GM12892 (cell line): ENCODE measurements at regions not wholly inside any gene's neighbourhood (a gene's known extent, or its start where the extent isn't known, plus 50 kb on each side); places are given as distances from the start of the nearest gene placed in this dataset.

ENCODE experiments used
- DNase-seq: peaks from one replicate; pipeline ENCODE4 v3.0.0; 2011; ENCODE audit not compliant: insufficient read length
- FAIRE-seq: peaks from 2 replicates; lab custom pipeline; 2011; peaks lifted over from hg19 to GRCh38; lab: Jason Lieb, UNC
- POLR2A ChIP-seq: IDR thresholded peaks from 2 replicates; pipeline ENCODE4 v1.6.1; 2011; ENCODE audit warnings: low read depth, low read length, control low read depth
- POLR2AphosphoS5 ChIP-seq: IDR thresholded peaks from 2 replicates; pipeline ENCODE4 v1.6.1; 2011; ENCODE audit warnings: low read depth, low read length, control low read depth
- TAF1 ChIP-seq: IDR thresholded peaks from 2 replicates; pipeline ENCODE4 v1.6.1; 2011; ENCODE audit warnings: low read depth, mild to moderate bottlenecking, control low read depth, low read length, borderline replicate concordance

- FAIRE-seq (no peak), DNase-seq (no peak)
- TF ChIP-seq TAF1, result no peak
- TF ChIP-seq POLR2A, result no peak
- no peak for TF ChIP-seq POLR2AphosphoS5
Measured at GRCh38 chr12:127542931-127543330, 724.0 kb upstream of the TMEM132C start.

DNA sequence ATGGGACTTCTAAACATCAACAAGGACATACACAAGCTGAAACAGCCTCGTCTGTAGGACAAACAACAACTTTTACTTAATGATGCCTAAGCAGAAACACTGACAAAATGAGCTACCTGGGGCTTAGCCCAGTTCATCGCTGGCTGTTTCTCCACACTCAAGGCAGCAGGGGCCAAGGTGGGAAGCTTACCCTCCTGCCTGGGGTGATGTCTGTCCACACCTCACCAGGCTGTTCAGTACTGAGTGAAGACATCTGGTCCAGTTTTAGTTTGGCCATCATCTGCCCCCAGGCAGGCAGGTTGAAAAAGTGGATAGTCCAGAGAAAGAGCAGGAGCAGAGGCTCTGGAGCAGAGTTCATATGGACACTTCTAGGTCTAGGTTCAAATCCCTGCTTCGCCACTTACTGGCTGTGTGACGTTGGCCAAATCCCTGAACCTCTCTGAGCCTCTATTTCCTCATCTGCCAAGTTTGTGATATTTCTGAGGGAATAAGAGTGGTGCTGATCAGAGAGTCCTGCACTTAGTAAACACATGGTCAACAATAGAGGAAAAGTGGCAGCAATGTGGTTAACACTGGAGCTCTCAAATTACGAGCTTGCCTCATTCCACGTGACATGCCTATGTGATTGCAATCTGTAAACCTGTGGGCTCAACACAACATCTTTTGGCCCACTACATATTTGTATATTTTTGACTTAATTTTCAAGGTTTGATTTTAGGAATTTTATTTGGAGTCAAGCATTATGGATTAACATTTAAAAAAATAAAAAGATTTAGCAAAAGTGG, 720.1 kb upstream of the TMEM132C start:
- FAIRE-seq (no peak), DNase-seq (no peak)
- TF ChIP-seq POLR2A (no peak), POLR2AphosphoS5 (no peak), TAF1 (no peak)

DNA sequence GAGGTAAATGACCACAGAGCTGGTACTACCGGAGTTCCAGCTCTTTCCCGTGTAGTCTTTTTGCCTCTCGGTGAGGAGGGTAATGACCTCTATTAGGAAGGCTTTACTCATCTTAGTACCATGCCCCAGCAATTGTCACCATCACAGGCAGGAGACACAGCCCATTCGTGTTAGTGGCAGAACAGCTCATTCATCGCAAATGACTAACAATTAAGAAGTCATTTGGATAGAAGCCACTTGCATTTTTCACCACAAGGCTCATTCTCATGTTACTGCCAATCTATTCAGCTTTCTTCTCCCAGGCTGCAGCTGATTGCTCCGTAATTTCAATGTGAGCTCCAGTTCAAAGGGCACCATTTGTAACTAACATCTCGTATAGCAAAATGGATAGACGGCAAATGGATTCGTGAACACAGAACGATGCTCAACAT, 718.8 kb upstream of the TMEM132C start:
- DNase-seq (no peak), FAIRE-seq (no peak)
- TF ChIP-seq TAF1 (no peak), POLR2AphosphoS5 (no peak), POLR2A (no peak)

DNA sequence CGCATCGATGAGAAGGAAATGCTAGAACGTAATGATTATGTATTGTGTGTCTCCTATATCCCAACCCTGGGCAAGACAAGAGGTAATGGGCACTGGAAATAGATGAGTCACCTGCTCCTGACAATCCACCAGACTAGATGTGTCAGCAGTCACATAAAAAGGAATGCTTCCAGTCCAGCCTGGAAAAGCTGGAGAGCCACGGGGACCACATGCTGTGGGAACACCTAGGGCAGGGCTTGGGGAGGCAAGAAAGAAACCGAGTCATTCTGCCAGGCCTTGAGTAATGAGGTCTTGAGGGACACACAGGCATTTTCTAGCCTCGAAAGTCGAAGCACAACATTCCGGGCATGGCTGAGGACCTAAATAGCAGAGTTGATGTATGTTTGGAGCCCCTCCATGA, 716.7 kb upstream of the TMEM132C start:
- TF ChIP-seq POLR2A (no peak), TAF1 (no peak), POLR2AphosphoS5 (no peak)
- DNase-seq (no peak), FAIRE-seq (no peak)

GRCh38 chr12:127552838-127553237, 714.1 kb upstream of the TMEM132C start:
- no peak for DNase-seq
- TF ChIP-seq TAF1, result no peak
- no peak for TF ChIP-seq POLR2AphosphoS5
- TF ChIP-seq POLR2A, result no peak
- FAIRE-seq, result no peak

GRCh38 chr12:127555071-127555470, 711.9 kb upstream of the TMEM132C start:
- no peak for DNase-seq

GRCh38 chr12:127556231-127556886, 710.6 kb upstream of the TMEM132C start:
- TF ChIP-seq POLR2A (no peak), POLR2AphosphoS5 (no peak), TAF1 (no peak)
- DNase-seq, result no peak
- FAIRE-seq, result no peak

More at GRCh38 chr12:127555071-127555470, 711.9 kb upstream of the TMEM132C start:
- no peak for TF ChIP-seq POLR2A
- TF ChIP-seq TAF1, result no peak
- TF ChIP-seq POLR2AphosphoS5, result no peak
- FAIRE-seq, result no peak

GRCh38 chr12:127558361-127558760, 708.6 kb upstream of the TMEM132C start:
- FAIRE-seq, result no peak
- no peak for TF ChIP-seq TAF1
- TF ChIP-seq POLR2A, result no peak
- TF ChIP-seq POLR2AphosphoS5, result no peak
- DNase-seq, result no peak

DNA sequence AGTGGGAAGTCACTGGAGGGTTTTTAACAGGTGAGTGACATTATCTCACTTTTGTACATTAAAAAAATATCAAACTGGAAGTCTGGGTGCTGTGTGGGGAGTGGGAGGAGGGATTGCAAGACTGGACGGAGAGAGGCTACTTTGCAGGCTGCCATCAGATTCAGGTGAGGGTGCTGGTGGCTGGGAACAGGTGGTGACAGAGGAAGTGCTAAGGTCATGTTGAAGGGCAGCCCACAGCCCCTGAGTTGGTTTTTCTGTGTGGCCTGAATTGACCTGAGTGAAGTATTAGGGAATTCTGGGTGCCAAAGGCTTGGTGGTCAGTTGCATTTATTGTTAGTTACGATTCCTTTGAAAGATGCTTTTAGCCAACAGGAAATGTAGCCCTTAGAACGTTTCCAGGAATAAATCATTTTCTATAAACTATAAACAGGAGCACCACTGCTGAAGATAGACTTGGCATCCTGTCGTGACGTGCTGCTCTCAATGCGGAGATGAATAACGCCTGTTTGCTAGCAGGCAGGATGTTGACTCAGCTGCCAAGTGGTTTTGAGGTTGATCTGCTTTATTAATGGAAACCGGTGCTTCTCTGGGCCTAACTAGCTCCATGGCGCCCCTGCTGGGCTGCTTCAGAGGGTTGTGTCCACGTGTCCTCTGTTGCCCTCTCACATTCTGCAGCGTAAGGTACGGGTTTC, 707.5 kb upstream of the TMEM132C start:
- no peak for TF ChIP-seq TAF1
- TF ChIP-seq POLR2AphosphoS5, result no peak
- TF ChIP-seq POLR2A, result no peak
- no peak for FAIRE-seq

GRCh38 chr12:127560041-127560478, 706.9 kb upstream of the TMEM132C start:
- FAIRE-seq (no peak), DNase-seq (no peak)
- no peak for TF ChIP-seq POLR2AphosphoS5
- TF ChIP-seq POLR2A, result no peak
- TF ChIP-seq TAF1, result no peak

More for the DNA sequence above, 707.5 kb upstream of the TMEM132C start:
- DNase-seq, result no peak

- FAIRE-seq, result no peak
- TF ChIP-seq POLR2AphosphoS5 (no peak), POLR2A (no peak), TAF1 (no peak)
- no peak for DNase-seq
Measured at GRCh38 chr12:127562816-127563215, 704.2 kb upstream of the TMEM132C start.

GRCh38 chr12:127565241-127565640, 701.7 kb upstream of the TMEM132C start:
- DNase-seq, result no peak
- FAIRE-seq, result no peak
- TF ChIP-seq TAF1, result no peak
- TF ChIP-seq POLR2AphosphoS5, result no peak
- no peak for TF ChIP-seq POLR2A
